ENCODE measurements at regions not wholly inside any gene's neighbourhood (a gene's known extent, or its start where the extent isn't known, plus 50 kb on each side); places are given as distances from the start of the nearest gene placed in this dataset.

- no peak for TF ChIP-seq REST (IDR thresholded peaks at IDR 0.05; ENCODE audit: low read depth)
- TF ChIP-seq ZBTB7A (IDR thresholded peaks at IDR 0.05; ENCODE audit: low read depth): no peak
- TF ChIP-seq TAF1 (IDR thresholded peaks at IDR 0.05; ENCODE audit: low read depth): no peak
- TF ChIP-seq YY1 (IDR thresholded peaks at IDR 0.05; ENCODE audit: low read depth): no peak
- TF ChIP-seq USF1 (IDR thresholded peaks at IDR 0.05): no peak
- TF ChIP-seq, protein P1, sequence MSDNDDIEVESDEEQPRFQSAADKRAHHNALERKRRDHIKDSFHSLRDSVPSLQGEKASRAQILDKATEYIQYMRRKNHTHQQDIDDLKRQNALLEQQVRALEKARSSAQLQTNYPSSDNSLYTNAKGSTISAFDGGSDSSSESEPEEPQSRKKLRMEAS (IDR thresholded peaks at IDR 0.05): no peak
- TF ChIP-seq NFIC (IDR thresholded peaks at IDR 0.05): no peak
- TF ChIP-seq CEBPB (IDR thresholded peaks at IDR 0.05): no peak
- TF ChIP-seq FOXM1 (IDR thresholded peaks at IDR 0.05; ENCODE audit: borderline replicate concordance, low read depth): no peak
- no peak for TF ChIP-seq EGR1 (IDR thresholded peaks at IDR 0.05)
- TF ChIP-seq EP300 (IDR thresholded peaks at IDR 0.05; ENCODE audit: borderline replicate concordance): no peak
These were observed 115.1 kb downstream of the ETS2 start for GRCh38 chr21:38920631-38921398.

DNA sequence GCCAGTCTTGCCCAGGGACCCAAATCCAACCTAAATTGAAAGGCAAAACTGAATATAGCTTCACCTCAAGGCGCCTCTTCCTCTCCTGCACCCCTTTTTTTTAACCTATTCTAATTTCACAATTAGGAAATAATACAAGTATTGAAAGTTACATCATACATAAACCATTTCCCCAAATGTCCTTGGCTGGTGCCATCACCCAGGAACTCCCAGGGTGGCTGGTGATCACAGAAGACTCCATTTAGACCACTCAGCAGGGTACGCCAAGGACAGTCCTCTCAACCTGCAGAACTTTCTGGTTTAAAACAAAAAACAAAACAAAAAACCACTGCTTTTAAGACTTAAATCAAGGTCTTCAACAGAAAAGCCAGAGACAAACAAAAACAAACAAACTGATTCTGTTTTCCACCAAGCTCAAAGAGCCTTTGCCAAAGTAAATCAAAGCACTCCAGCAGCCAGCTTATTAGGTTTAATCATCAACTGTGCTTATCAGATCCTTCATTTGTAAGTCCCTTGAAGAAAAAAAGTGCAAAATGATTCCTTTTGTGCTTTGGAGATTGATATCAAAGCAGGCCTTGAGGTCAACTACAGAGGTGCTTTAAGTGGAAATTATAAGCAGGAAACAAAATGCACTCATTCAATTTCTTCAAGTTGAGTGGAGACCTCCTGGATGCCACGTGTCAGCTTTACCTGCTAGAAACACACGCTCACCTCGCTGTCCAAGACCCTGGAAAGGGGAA lies 113.0 kb downstream of the ETS2 start:
- no peak for TF ChIP-seq ZBTB7A (IDR thresholded peaks at IDR 0.05; ENCODE audit: low read depth)
- no peak for TF ChIP-seq USF1 (IDR thresholded peaks at IDR 0.05)
- TF ChIP-seq EP300 (IDR thresholded peaks at IDR 0.05; ENCODE audit: borderline replicate concordance): no peak
- TF ChIP-seq YY1 (IDR thresholded peaks at IDR 0.05; ENCODE audit: low read depth): no peak
- no peak for TF ChIP-seq RAD21 (IDR thresholded peaks at IDR 0.05; ENCODE audit: low read depth)
- TF ChIP-seq CEBPB (IDR thresholded peaks at IDR 0.05): no peak
- no peak for TF ChIP-seq EGR1 (IDR thresholded peaks at IDR 0.05)
- no peak for TF ChIP-seq NFIC (IDR thresholded peaks at IDR 0.05)
- no peak for TF ChIP-seq TAF1 (IDR thresholded peaks at IDR 0.05; ENCODE audit: low read depth)
- TF ChIP-seq, protein P1 (IDR thresholded peaks at IDR 0.05): no peak
- no peak for TF ChIP-seq FOXM1 (IDR thresholded peaks at IDR 0.05; ENCODE audit: borderline replicate concordance, low read depth)
- TF ChIP-seq REST (IDR thresholded peaks at IDR 0.05; ENCODE audit: low read depth): no peak

DNA sequence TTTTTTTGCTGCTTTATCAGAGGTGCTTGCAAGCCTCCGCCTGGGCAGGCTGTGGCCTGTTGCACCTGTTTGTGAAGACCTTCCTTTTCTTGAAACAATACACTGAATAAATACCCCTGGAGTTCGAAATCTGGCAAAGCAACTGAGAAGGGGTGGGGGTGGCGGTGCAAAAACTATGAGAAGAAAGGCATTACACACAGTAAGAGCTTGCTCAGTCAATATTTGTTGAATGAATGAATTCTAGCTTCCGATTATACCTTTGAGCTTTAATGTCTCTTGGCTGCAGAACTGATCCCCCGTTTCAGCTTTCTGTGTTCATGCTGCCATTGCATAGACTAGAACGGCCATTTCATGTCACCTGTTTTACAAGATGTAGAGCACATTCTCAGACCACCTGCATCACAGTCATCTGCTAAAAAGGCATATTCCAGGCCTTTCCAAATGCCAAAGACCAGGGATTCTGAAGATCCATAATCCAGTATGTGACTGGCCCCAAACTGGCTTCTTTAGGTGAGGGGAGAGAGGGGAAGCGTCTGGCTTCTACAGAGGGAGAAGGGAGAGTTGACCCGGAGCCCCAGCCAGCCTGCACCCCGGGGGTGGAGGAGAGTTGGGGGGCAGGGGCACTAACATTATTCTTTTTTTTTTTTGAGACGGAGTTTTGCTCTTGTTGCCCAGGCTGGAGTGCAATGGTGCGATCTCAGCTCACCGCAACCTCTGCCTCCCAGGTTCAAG lies 111.5 kb downstream of the ETS2 start:
- TF ChIP-seq REST (IDR thresholded peaks at IDR 0.05; ENCODE audit: low read depth) (no peak), NFIC (IDR thresholded peaks at IDR 0.05) (no peak)

DNA sequence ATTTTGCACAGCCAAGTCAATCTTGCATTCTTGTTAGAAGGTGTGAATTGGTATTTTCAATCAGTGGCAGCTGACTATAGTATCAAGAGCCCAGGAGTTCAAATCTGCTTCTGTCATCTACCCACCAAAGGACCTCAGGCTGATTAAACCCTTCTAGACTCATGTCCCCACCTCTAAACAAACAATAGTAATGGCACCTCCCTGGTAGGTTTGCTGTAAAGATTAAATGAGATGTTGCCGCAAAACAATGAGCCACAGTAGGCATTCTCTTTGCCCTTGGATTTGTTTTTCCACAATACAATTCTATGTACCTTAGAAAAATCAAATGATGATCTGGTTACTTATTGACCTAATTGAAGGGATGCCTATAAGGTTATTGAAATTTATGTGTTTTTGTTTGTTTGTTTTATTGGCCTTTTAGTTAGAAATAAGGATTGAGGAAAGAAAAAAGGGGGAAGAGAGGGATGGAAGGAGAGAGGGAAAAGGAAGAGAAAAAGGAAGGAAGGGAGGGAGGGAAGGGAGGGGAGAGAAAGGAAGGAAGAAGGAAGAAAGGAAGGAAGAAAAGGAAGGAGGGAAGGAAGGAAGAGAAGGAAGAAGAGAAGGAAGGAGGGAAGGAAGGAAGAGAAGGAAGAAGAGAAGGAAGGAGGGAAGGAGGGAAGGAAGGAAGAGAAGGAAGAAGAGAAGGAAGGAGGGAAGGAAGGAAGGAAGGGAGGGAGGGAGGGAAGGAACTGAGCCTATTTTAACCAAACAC lies 110.7 kb downstream of the ETS2 start:
- no peak for TF ChIP-seq EP300 (IDR thresholded peaks at IDR 0.05; ENCODE audit: borderline replicate concordance)
- TF ChIP-seq ZBTB7A (IDR thresholded peaks at IDR 0.05; ENCODE audit: low read depth): no peak
- TF ChIP-seq, protein P1 (IDR thresholded peaks at IDR 0.05): no peak
- no peak for TF ChIP-seq EGR1 (IDR thresholded peaks at IDR 0.05)
- TF ChIP-seq TEAD4 (IDR thresholded peaks at IDR 0.05): no peak
- no peak for TF ChIP-seq YY1 (IDR thresholded peaks at IDR 0.05; ENCODE audit: low read depth)
- no peak for TF ChIP-seq RAD21 (IDR thresholded peaks at IDR 0.05; ENCODE audit: low read depth)
- no peak for TF ChIP-seq USF1 (IDR thresholded peaks at IDR 0.05)
- TF ChIP-seq CREB1 (IDR thresholded peaks at IDR 0.05; ENCODE audit: low read depth): no peak
- no peak for TF ChIP-seq FOXM1 (IDR thresholded peaks at IDR 0.05; ENCODE audit: borderline replicate concordance, low read depth)
- TF ChIP-seq NFIC (IDR thresholded peaks at IDR 0.05): no peak

Measured in Ishikawa (cell line).